VCaP (cell line): ENCODE measurements at regions not wholly inside any gene's neighbourhood (a gene's known extent, or its start where the extent isn't known, plus 50 kb on each side); places are given as distances from the start of the nearest gene placed in this dataset.

Experiments used
- H3K27ac ChIP-seq: fragments of 450-650 bp; 2 replicates; pipeline ENCODE4 v1.5.1; 2017
- TF ChIP-seq, protein P1 (sequence below): fragments of 450-650 bp; conservative IDR thresholded peaks from 2 replicates; pipeline ENCODE4 v1.5.1; 2017; ENCODE audit warnings: mild to moderate bottlenecking, moderate library complexity

GRCh38 chr7:136495081-136495480 is 373.4 kb upstream of the CHRM2 start:
- TF ChIP-seq, protein P1, sequence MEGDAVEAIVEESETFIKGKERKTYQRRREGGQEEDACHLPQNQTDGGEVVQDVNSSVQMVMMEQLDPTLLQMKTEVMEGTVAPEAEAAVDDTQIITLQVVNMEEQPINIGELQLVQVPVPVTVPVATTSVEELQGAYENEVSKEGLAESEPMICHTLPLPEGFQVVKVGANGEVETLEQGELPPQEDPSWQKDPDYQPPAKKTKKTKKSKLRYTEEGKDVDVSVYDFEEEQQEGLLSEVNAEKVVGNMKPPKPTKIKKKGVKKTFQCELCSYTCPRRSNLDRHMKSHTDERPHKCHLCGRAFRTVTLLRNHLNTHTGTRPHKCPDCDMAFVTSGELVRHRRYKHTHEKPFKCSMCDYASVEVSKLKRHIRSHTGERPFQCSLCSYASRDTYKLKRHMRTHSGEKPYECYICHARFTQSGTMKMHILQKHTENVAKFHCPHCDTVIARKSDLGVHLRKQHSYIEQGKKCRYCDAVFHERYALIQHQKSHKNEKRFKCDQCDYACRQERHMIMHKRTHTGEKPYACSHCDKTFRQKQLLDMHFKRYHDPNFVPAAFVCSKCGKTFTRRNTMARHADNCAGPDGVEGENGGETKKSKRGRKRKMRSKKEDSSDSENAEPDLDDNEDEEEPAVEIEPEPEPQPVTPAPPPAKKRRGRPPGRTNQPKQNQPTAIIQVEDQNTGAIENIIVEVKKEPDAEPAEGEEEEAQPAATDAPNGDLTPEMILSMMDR: no peak
- no peak overlapping the region for H3K27ac ChIP-seq

- no peak overlapping the region for H3K27ac ChIP-seq
- TF ChIP-seq, protein P1: no peak
Observed at GRCh38 chr7:136492366-136492765, 376.1 kb upstream of the CHRM2 start.

DNA sequence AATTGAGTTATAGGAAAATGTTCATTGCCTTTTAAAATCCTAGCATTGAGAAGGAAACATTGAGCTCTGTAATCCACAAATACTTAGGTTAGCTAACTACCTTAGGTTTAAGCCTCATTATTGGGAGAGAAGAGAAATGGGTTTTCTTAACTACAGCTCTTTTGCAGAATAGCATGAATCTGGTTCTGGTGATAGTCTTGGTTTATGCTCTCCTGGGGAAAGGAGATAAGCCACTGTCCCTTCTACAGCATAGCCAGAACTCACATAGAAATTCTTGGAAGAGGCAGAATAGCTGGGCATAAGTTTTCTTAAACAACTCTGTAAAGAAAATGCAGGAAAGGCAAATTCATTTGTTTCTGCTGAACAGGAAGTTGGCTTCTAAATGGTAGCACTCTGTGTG is 378.6 kb upstream of the CHRM2 start:
- H3K27ac ChIP-seq: no peak overlapping the region
- TF ChIP-seq, protein P1: no peak

GRCh38 chr7:136480901-136481300 is 387.6 kb upstream of the CHRM2 start:
- TF ChIP-seq, protein P1: no peak
- no peak overlapping the region for H3K27ac ChIP-seq

- TF ChIP-seq, protein P1: no peak
- no peak overlapping the region for H3K27ac ChIP-seq
Observed at GRCh38 chr7:136479922-136480321, 388.5 kb upstream of the CHRM2 start.

GRCh38 chr7:136470179-136470578 is 398.3 kb upstream of the CHRM2 start:
- no peak overlapping the region for H3K27ac ChIP-seq
- TF ChIP-seq, protein P1: no peak

DNA sequence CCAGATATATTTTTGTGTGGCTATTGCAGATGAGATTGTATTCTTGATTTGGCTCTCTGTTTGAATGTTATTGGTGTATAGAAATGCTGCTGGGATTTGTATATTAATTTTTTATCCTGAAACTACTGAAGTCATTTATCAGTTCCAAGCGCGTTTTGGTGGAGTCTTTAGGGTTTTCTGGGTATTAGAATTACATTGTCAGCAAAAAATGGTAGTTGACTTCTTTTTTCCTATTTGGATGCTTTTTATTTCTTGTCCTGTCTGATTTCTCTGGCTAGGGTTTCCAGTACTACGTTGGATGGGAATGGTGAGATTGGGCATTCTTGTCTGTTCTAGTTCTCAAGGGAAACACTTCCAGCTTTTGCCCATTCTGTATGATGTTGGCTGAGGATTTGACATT is 415.5 kb upstream of the CHRM2 start:
- H3K27ac ChIP-seq: no peak overlapping the region
- TF ChIP-seq, protein P1: no peak

DNA sequence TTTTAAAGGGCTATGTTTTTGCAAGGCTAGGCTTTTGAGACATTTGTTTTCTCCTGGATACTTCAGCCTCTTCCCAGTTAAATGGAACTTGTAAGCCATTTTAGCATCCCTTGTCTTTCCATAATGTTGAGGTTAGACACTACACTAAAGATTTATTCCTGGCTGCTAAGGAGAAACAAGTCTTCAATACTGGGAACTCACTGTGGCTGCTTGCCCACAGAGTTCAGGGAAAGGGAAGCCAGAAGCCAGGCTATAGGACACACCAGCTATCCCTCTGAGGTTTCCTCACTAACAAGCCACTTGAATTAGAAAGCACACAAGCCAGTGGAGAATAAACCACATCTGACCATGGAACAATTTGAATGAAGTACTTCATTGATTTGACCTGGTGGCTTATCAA is 421.7 kb upstream of the CHRM2 start:
- TF ChIP-seq, protein P1: no peak
- no peak overlapping the region for H3K27ac ChIP-seq
